NCI-H2081 (cell line): ENCODE measurements at regions not wholly inside any gene's neighbourhood (a gene's known extent, or its start where the extent isn't known, plus 50 kb on each side); places are given as distances from the start of the nearest gene placed in this dataset.

Experiments
- DNase-seq, 2 experiments: peaks; one replicate each; lab custom pipeline; 2025; lab: John Stamatoyannopoulos, UW

DNA sequence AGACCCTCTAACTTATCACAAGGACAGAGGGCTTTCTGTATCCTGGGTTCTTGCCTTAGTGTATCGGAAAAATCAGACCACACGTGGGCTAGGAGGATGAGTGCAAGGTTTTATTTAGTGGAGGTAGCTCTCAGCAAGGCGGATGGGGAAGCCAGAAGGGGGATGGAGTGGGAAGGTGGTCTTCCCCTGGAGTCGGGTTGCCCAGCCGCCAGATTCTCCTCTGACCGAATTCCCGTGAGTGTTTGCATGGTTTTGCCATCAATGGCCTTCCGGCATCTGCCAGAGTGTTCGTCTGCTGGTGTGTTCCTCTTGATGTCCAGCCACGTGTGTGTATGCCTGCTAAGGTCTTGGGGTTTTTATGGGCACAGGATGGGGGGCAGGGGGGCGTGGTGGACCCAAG lies 1335.1 kb upstream of the SPRY2 start:
- DNase-seq: no peak

DNA sequence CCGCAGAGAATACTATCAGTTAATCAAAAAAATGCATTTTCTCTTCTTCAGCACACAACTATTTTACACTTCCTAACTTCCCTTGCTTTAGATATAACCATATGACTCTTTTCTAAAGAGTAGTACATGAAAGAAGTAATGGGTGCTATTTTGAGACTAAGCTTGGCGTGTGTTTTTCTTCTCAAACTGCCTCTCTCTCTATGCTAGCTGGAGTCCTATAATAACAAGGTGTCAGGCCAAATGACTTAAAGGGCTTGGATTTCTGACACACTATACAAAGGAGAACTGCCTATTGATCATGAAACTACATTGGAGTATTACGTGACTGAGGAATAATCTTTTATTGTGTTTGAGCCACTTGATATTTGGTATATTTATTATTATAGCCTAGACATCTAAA lies 1330.1 kb upstream of the SPRY2 start:
- no peak for DNase-seq

DNA sequence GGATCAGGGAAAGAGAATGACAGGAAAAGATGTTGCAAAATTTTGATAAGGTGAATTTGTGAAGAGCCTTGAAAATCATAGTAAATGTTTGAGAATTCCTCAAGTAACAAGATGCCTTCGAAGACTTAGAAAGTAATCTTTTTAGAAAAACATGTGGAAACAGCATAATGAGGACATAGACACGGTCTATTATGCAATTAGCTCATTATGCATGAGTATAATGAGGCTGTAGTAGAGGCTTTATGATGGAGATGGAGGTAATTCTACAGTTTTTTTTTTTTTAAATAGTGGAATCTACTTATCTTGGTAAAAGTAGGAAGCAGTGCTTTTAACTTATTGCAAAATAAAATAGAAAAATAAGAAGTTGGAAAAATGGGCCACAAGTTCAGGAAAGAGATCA lies 1329.1 kb upstream of the SPRY2 start:
- no peak for DNase-seq

DNA sequence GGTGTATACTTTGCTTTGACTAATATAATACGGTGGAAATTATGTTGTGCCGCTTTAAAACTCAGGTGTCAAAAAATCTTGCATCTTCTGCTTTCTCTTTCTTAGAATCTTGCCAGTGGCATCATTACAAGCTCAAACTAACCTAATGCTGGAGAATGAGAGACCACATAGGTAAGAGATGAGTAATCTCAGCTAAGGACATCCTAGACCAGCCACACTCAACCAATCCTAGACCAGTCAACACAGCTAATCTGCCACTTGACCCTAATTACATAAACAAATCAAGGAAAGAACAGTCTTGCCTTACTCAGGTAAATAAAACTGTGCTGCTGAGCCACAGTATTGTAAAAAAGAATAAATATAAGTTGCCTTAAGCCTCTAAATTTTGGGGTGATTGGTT lies 1323.9 kb upstream of the SPRY2 start:
- DNase-seq: no peak

DNA sequence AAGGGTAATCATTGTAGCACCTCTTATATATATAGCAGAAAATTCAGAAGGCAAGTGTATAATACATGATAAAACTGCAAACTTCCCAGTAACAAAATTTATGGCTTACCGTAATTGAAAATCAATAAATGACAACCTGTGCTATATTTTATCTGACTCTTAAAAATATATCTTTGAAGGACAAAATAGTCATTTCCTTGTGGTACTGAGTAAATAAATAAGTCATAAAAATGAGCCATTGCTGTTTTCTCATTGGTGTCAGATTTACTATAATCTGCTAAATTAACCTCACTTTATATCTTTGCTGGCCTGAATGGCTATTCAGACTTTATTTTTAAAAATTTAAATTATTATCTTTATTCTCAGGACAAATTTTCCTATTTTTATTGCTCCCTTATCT lies 1319.1 kb upstream of the SPRY2 start:
- DNase-seq: no peak

DNA sequence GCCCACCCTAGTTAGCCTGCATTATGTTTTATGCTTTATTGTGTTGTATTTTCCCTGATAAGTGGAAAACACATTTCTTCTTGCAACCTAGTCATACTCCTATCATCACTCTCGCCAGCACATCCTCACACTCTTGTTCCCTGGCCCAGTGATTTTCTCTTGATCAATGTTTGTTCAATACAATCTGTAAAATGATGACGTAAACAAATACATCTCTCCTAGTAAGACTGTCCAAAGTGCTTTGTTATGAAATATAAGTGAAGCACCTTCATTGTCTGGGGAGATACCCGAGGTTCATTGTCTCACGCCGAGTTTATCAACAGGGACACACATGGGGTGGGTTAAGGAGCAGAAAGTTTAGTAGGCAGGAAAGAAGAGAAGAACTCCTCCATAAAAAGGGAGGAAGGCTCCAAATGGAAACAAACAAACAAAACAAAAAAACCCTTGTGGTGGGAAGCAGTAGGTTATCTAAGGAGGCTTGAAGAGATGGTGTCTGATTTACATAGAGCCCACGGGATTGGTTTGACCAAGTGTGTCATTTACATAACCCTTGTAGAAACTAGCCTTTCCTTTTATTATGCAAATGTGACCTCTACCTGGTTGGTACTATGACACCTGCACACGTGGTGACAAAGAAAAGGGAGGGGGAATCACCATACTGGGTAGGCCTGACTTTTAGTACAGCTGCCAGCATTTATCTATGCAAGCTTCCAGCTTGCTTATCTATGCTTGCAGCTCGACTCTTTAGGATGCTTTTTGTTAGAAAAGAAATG lies 1317.9 kb upstream of the SPRY2 start:
- peak in 1 of 2 experiments; percentile 3 for DNase-seq

DNA sequence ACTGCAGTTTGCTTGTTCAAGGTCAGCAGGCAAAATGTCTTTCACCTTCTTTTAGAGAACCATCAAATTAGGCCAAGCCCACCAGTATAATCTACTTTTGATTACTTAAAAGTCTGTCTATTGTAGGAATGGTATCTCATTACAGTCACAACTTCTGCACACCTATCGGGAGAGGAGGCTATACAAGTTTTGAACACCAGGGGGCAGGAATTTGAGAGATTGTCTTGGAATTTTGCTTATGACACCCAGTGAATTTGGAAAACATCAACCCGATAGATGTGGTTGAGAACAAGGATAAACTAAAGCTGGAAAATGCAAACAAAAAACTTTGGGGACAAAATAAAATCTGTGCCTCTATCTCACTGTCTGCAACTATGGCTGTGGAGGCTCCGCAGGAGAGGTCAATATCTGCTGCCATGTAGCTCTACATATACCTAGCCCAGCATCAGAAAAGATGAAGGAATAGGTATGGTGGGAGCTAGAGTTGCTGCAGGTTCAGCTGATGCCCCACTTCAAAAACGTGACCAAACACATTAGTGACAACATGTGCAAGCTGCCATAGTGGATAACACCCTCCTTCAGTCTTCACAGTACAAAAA lies 1299.2 kb upstream of the SPRY2 start:
- DNase-seq: peak in 1 of 2 experiments; percentile 13

DNA sequence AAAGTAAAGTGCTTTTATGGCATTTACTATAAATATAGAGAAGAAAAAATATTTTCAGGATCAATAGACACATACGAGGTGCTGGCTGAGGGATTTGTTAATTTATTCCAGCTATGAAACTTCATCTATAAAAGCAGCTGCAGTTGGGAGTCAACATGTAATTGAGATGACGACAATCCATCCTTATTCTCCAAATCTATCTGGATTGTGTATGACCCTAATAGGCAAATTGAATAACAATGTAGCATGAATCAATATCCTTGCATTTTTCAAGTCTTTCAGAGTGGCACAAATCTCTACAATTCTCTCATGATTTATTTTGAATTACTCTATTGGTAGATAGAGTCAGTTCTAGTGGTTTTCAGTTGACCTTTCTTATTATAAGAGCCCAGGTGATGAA lies 1296.5 kb upstream of the SPRY2 start:
- no peak for DNase-seq

DNA sequence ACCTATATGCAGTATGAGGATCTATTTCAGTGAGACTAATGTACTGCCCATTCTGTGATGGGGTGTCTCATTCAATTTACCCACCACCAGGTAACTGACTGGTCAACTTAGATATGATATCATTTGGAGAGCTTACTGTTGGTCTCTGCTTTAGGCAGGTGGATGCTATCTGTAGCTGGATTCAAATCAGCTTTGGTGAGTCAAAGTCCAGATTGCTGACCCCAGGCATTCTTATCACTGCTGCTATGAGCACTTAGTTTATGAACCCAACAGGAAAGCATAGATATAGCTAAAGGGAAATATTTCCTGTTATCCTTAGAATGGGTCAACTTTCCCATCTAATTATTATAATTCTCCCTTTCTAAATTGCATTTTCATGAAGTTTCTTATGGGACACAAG lies 1295.2 kb upstream of the SPRY2 start:
- no peak for DNase-seq

DNA sequence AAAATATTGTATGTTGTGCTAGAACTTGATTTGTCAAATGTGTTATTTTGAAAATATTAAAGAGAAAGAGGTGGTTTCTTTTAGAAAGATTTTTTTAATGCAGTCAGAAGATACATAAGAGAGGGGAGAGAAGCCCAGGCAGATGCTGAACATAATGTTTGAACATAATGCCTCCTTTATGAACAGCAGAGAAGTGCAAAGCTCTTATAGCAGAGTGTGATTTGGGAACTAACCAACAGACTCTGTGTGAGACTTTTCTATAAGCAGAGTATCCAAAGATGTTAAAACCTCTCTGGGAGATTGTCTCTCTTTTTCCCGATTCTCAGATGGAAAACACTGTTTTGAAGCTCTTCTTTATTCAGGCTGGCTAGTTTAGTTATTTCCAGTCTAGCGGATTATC lies 1274.1 kb upstream of the SPRY2 start:
- no peak for DNase-seq

DNA sequence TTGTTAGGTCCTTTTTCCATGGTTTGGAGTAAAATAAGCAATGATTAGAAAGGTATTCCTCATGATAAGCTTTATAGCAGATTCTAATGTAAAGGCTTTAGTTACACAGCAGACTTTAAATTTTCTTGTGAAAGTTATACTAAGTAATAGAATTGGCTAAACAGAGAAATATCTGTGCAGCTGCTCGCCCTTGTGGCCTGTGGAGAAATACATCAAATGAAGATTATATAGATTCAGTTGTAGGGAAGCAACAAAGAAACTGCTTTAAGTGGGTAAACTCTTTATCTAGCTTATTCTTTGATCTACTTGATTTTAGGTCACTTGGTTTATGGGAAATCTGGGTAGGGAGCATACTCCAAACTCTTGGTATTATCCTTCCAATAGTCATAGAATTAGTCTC lies 1269.7 kb upstream of the SPRY2 start:
- DNase-seq: no peak

DNA sequence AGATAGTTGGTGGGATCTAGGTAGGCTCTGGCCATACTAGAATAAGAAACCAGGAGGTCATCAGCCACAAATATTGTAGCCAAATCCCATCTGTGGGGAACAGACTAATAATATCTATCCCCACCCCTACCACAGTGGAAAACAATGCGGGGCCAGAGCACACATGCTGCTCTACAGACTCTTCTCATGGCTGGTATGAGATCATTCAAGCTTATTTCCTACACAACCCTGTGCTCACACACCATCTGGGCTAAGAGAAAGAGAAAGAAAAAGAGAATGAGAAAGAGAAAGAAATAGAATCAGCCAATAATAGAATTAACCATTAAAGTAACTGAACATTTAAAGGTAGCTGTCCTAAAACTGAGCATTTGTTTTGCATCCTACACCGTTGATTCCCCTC lies 1268.4 kb upstream of the SPRY2 start:
- DNase-seq: no peak

DNA sequence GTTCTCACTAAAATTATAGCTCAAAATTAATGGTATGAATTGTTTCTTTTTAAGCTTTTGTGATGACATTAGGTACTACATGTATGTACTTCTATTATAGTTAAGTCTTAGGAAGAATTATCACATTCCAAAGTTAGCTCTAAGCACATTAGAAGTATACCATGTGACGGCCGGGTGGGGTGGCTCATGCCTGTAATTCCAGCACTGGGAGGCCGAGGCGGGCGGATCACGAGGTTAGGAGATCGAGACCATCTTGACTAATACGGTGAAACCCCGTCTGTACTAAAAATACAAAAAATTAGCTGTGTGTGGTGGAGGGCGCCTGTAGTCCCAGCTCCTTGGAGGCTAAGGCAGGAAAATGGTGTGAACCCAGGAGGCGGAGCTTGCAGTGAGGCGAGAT lies 1265.1 kb upstream of the SPRY2 start:
- no peak for DNase-seq

DNA sequence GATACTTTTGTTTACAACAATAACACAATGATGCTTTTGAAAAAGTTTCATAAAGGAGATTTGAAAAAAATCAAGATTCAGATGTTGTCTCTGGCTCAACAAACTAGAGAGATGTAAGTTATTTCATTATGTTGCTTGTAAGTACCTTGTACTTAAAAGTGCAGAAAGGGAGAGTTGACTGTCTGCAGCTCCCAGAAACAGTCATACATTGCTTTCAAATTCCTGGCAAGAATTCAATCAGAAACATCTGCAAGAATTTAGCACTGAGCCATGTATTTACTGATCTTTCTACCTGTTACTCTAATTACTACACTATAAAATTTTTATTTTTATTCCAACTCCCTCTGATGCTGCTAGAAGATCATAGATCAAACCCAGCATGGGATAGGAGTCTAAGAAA lies 1261.3 kb upstream of the SPRY2 start:
- no peak for DNase-seq

DNA sequence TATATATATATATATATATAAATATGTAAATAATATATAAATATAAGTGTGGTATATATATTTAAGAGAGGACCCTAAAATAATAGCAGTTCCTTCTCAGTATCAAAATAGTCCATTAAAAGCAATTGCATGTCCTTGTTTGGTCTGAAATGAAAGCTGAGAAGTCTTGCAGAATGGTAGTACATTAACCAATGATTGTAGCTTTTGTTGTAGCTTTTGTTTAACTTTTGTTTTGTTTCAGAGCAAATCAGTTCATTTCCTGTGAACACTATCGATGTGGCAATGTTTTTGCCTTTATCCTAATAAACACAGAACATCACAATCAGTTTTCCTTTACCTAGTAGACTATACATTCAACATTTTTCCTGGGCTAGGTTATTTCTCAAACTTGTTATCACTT lies 1256.2 kb upstream of the SPRY2 start:
- no peak for DNase-seq

DNA sequence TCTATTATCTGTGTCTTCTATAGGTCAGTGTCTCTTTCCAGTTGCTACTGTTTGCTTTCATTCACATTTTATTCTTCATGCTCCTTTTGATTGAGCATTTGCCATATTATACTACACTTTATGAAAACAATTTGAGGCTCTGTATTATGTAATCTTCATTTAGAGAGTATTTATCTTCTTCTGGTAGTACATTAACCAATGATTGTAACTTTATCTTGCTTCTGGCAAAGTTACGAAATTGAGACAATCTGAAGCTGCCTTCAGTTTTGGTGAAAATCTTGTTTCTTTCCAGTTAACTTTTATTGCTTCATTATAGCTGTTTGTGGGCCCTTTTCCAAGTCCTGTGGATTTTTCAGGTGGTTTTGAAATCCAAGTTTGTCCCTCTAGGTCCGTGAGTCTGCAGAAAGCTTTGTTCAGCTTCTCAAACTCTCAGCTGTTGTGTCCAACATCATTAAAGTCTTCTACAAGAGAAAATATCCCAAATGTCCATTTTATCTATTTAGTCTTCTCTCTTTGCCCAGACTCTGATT lies 1255.4 kb upstream of the SPRY2 start:
- DNase-seq: no peak

DNA sequence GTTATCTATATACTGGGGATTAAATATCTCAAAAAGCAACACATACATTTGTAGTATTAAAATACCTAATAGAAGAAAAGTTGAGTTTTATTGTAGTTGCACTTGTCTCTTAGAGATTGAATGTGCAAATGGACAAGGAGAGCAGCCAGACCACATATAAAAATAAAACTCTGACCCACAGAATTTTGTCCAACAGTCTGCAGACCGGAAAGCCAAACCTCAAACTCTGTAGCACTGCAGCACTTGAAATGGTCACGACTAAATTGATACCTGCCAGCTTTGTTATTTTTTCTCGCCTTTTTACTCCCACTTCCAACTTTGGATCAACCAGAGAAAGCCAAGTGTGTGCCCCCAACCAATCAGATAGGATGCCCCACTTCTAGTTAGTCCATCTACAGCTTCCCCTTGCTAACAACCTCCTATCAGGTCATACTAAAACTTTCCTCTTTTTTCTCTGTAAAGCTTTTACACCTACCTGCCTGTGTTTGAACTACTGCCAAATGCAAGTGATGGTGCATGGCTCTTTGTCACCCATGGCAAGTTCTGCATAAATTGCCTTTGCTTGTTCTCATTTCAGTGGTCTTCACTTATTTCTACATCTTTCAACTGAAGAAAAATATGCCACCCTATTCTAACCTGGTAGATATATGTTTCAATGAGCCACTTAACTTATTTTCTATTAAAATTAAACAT lies 1250.7 kb upstream of the SPRY2 start:
- no peak for DNase-seq

DNA sequence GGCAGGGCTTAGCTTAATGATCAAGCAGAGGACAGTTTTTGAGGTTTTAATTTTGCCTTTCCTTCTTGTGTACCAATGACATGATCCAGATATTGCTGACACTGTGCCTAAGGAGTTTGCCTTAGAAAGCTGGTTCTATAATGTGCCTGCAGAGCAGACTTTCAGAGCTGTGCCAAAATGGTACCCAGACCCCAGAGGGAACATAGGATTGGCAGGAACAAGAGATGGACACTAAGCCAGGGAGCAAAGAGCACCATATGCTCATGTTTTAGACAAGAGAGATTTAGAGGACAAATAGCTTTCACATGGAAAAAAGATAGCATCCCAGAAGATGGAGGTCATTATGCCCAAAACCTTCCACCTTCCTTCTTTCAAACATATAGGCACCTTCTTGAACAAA lies 1241.5 kb upstream of the SPRY2 start:
- DNase-seq: no peak

DNA sequence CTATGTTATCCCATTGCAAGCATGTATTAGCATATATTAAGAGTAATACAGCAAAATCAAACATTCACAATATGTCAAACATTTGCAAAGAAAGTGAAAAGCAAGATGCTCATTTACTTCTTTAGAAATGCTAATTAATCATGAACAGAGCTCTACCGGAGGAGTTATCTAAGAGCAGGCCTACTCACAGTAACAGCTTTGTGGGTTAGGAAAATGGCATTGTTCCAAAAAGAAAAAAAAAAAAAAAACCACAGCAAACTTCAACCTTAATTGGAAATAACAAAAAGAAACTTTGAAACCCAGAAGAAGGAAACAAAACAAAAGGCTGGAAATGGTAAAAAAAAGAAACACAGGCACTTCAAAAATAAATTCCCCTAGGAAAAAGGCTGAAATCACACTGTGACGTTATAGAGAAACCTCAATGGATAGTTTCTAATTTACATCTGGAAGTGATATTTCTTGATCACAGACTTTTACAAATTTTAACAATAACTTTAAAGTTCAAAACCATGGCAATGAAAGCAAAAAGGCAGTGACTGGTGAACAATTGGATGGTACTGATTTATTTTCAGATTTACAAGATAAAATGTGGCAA lies 1236.8 kb upstream of the SPRY2 start:
- DNase-seq: no peak

DNA sequence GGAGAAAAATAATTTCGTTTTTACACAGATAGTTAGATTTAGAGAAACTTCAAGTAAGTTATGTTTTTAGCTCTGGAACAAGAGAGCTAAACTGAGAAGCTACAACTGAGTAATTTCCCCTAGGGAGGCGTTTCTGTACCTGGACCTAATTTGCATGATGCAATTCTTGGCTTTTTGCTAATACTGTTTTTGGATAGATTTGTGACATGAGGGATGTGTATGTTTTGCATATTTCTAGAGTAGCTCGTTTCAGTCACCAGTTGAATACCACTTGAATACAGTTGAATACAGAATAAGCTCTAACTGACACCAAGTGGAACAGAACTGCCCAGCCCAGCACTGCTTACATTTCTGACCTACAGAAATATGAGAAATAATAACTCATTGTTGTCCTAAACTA lies 1227.9 kb upstream of the SPRY2 start:
- DNase-seq: no peak

DNA sequence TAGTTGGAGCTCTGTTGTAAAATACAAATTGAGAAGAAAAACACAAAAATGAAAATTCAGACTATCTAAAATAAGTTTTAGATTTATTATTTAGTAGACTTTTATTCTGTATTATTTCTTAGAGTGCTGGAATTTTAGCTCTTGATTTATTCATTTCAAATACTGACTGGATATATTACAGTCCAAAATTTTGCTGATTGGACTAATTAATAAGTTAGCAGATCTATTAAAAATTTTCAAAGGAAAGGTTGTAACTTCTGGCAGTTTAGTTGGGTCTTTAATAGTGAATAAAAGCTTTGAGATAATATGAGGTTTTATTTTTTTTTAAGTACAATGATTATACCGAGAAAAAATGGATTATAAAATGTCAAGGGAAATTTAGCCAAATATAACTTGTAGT lies 1224.9 kb upstream of the SPRY2 start:
- DNase-seq: no peak

DNA sequence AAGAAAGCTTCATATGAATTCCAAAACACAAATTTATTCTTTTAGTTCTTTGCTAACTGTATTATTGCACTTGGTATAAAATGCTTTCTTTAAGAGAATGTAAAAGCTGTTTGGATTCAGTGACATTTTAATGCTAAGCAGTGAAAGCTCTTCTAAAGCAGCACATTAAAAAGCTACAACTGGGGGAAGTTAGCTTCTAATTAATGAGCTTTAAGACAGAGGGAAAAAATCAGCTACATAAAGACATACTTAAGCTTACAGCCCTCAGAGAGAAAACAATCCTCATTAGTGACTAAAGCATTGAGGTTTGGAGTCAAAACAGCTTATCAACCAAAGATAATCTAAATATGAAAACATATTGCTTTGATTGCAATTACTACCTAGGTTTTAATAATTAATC lies 1222.2 kb upstream of the SPRY2 start:
- DNase-seq: no peak

DNA sequence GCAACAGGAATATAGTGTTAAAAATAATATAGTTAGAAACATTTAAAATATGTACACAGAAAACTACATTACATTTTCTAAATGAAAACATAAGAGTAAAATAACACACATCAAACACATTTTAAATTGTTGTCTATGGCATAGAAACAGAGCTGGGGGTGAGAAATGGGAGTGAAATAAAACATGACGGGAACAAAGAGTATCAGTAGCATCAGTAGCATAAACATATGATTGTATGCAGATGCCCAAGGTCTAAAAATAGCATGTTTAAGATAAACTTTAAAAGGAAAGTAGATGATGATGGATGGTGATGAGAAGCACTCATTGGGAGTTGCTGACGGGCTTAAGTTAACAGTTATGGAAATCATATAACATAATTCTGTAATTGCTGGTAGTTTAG lies 1221.7 kb upstream of the SPRY2 start:
- no peak for DNase-seq
